ENCODE measurements at regions not wholly inside any gene's neighbourhood (a gene's known extent, or its start where the extent isn't known, plus 50 kb on each side); places are given as distances from the start of the nearest gene placed in this dataset.
"Not testable (repeated sequence)": the region's sequence is repeated elsewhere in the genome, so short reads cannot be mapped to it uniquely, and the experiment has no call there.

GRCh38 chr13:81148822-81149221 is 807.9 kb upstream of the SPRY2 start (continued):
- TF ChIP-seq REST (IDR thresholded peaks at IDR 0.05) (no peak), ZBTB33 (IDR thresholded peaks at IDR 0.05) (no peak), YY1 (IDR thresholded peaks at IDR 0.05) (no peak), RXRA (IDR thresholded peaks at IDR 0.05) (no peak)

GRCh38 chr13:81146576-81146975 is 805.6 kb upstream of the SPRY2 start:
- H3K9me3 ChIP-seq (ENCODE audit: control insufficient read depth in 4 of 4, low read length in 3 of 4): not testable (repeated sequence)
- 91% methylated on average over 12 of the region's 12 CpGs for WGBS

GRCh38 chr13:81142306-81142999 is 801.5 kb upstream of the SPRY2 start:
- no peak overlapping the region for H3K9ac ChIP-seq (ENCODE audit: low read depth in 1 of 2, low read length in 2 of 2)
- H3K27me3 ChIP-seq (ENCODE audit: control insufficient read depth in 4 of 4, insufficient read depth in 4 of 4, low read length in 3 of 4): no peaks in the 10 kb centered on the region
- H3K4me3 ChIP-seq (ENCODE audit: low read depth in 1 of 3, low read length in 3 of 3): no peak overlapping the region
- no peak overlapping the region for H3K27ac ChIP-seq (ENCODE audit: low read depth in 1 of 2, low read length in 2 of 2)
- no peaks in the 10 kb centered on the region for H3K9me3 ChIP-seq (ENCODE audit: control insufficient read depth in 4 of 4, low read length in 3 of 4)
- no peak for DNase-seq (ENCODE audit: low spot score)
- H3K36me3 ChIP-seq (ENCODE audit: control insufficient read depth in 4 of 4, insufficient read depth in 3 of 4, low read depth in 1 of 4, low read length in 3 of 4): no peaks in the 10 kb centered on the region
- TF ChIP-seq YY1 (IDR thresholded peaks at IDR 0.05): no peak
- TF ChIP-seq MAX (IDR thresholded peaks at IDR 0.05): no peak
- no peak for TF ChIP-seq HNF4G (IDR thresholded peaks at IDR 0.05)
- TF ChIP-seq CTCF (IDR thresholded peaks at IDR 0.05; ENCODE audit: low read depth, low read length, missing input control): no peak
- TF ChIP-seq HNF4A (conservative IDR thresholded peaks at IDR 0.05): no peak
- no peak for TF ChIP-seq FOXA2 (IDR thresholded peaks at IDR 0.05)
- TF ChIP-seq SP1 (IDR thresholded peaks at IDR 0.05): no peak
- no peak for TF ChIP-seq REST (IDR thresholded peaks at IDR 0.05)
- no peaks in the 10 kb centered on the region for H3K4me1 ChIP-seq (ENCODE audit: control insufficient read depth in 4 of 4, insufficient read depth in 4 of 4, low read length in 3 of 4)
- 80% methylated on average over 5 of the region's 5 CpGs for WGBS

More at GRCh38 chr13:81146576-81146975, 805.6 kb upstream of the SPRY2 start:
- not testable (repeated sequence) for H3K4me3 ChIP-seq (ENCODE audit: low read depth in 1 of 3, low read length in 3 of 3); H3K36me3 ChIP-seq (ENCODE audit: control insufficient read depth in 4 of 4, insufficient read depth in 3 of 4, low read depth in 1 of 4, low read length in 3 of 4); H3K27me3 ChIP-seq (ENCODE audit: control insufficient read depth in 4 of 4, insufficient read depth in 4 of 4, low read length in 3 of 4); H3K4me1 ChIP-seq (ENCODE audit: control insufficient read depth in 4 of 4, insufficient read depth in 4 of 4, low read length in 3 of 4); H3K9ac ChIP-seq (ENCODE audit: low read depth in 1 of 2, low read length in 2 of 2); DNase-seq (ENCODE audit: low spot score); H3K27ac ChIP-seq (ENCODE audit: low read depth in 1 of 2, low read length in 2 of 2)
